SU-DHL-6 (cell line): ENCODE measurements at regions not wholly inside any gene's neighbourhood (a gene's known extent, or its start where the extent isn't known, plus 50 kb on each side); places are given as distances from the start of the nearest gene placed in this dataset.

Experiments
- EZH2phosphoT487 ChIP-seq: fragments of 200-600 bp; sonication (generic), shearing (Covaris generic); conservative IDR thresholded peaks from 2 replicates; pipeline ENCODE4 v1.6.1; 2018; ENCODE audit warnings: mild to moderate bottlenecking, antibody characterized with exemption, low read length, moderate library complexity, mixed read lengths
- TF ChIP-seq, protein P1 (sequence below): fragments of 200-600 bp; sonication (generic); IDR thresholded peaks from one replicate; pipeline ENCODE4 v1.5.1; 2017; ENCODE audit warnings: antibody characterized with exemption, mild to moderate bottlenecking, low read length, moderate library complexity; ENCODE audit not compliant: insufficient read depth, poor library complexity, severe bottlenecking

DNA sequence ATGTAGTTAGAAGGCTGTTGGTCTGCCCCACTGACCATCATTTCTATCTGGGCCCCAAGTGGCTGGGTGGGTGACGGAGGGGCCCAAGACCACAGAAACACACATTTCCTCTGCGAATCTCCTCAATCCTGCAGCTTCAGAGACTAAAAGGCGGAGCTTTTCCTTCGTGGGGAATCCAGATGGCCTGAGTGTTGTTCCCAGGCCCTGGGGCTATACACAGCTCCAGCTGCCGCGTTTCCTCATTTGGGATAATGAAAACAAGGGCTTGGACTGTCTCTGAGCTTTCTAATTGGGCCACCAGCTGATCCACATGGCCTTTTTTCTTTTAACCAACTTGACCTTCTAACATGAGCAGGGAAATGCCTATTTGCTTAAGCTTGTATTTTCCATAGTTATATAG, 339.9 kb downstream of the CXCL12 start:
- TF ChIP-seq, protein P1, sequence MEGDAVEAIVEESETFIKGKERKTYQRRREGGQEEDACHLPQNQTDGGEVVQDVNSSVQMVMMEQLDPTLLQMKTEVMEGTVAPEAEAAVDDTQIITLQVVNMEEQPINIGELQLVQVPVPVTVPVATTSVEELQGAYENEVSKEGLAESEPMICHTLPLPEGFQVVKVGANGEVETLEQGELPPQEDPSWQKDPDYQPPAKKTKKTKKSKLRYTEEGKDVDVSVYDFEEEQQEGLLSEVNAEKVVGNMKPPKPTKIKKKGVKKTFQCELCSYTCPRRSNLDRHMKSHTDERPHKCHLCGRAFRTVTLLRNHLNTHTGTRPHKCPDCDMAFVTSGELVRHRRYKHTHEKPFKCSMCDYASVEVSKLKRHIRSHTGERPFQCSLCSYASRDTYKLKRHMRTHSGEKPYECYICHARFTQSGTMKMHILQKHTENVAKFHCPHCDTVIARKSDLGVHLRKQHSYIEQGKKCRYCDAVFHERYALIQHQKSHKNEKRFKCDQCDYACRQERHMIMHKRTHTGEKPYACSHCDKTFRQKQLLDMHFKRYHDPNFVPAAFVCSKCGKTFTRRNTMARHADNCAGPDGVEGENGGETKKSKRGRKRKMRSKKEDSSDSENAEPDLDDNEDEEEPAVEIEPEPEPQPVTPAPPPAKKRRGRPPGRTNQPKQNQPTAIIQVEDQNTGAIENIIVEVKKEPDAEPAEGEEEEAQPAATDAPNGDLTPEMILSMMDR, result no peak
- no peak for TF ChIP-seq EZH2phosphoT487
